Gastrocnemius medialis (tissue), 4 donors: ENCODE measurements at regions not wholly inside any gene's neighbourhood (a gene's known extent, or its start where the extent isn't known, plus 50 kb on each side); places are given as distances from the start of the nearest gene placed in this dataset.

Source experiments
- ATAC-seq, 2 donors: fragments of 150-250 bp; one replicate each; pipeline ENCODE4 v1.9.1; 2016
- DNase-seq, 2 donors: peaks; one replicate each; pipeline ENCODE4 v3.0.0-alpha.2; 2019
- H3K27ac ChIP-seq, 4 donors: fragments of 200-600 bp; sonication (generic); 1 replicate in 1 of 4; 2 replicates in 3 of 4; pipeline ENCODE4 v1.5.1; 2016 to 2018; ENCODE audit warnings: mild to moderate bottlenecking in 2 of 4, moderate library complexity in 1 of 4
- H3K27me3 ChIP-seq, 3 donors: fragments of 200-600 bp; sonication (generic) in 2 of 3; 1 replicate in 1 of 3; 2 replicates in 2 of 3; pipeline versions ENCODE4 v1.5.1 to v1.6.0; 2016 to 2019; ENCODE audit warnings: mild to moderate bottlenecking in 1 of 3, moderate library complexity in 1 of 3
- H3K36me3 ChIP-seq, 2 donors: fragments of 200-600 bp; sonication (generic) in 1 of 2; one replicate each; pipeline ENCODE4 v1.5.1; 2017 to 2018
- H3K4me1 ChIP-seq, 2 donors: fragments of 200-600 bp; sonication (generic) in 1 of 2; one replicate each; pipeline ENCODE4 v1.5.1; 2016 to 2017; ENCODE audit warnings: mild to moderate bottlenecking in 2 of 2
- H3K4me3 ChIP-seq, 4 donors: fragments of 200-600 bp; sonication (generic) in 3 of 4; 1 replicate in 1 of 4; 2 replicates in 3 of 4; pipeline ENCODE4 v1.5.1; 2016 to 2019; ENCODE audit warnings: mild to moderate bottlenecking in 2 of 4
- H3K9me3 ChIP-seq, 3 donors: fragments of 200-600 bp; sonication (generic) in 2 of 3; 1 replicate in 1 of 3; 2 replicates in 2 of 3; pipeline ENCODE4 v1.5.1; 2016 to 2019
- CTCF ChIP-seq, 5 experiments: fragments of 450-650 bp in 3 of 5; fragments of 200-600 bp in 2 of 5; sonication (generic) in 2 of 5; IDR thresholded peaks in 4 of 5; conservative IDR thresholded peaks in 1 of 5; 1 replicate in 4 of 5; 2 replicates in 1 of 5; pipeline ENCODE4 v1.5.1; 2016 to 2019; ENCODE audit warnings: antibody characterized with exemption in 5 of 5, mild to moderate bottlenecking in 3 of 5, moderate library complexity in 3 of 5
- POLR2A ChIP-seq, 2 donors: fragments of 450-650 bp; IDR thresholded peaks; one replicate each; pipeline ENCODE4 v1.6.1; 2017; ENCODE audit warnings: antibody characterized with exemption in 2 of 2, mild to moderate bottlenecking in 2 of 2, moderate library complexity in 2 of 2
- in situ Hi-C, 4 donors: fragments of 200-750 bp; cut with MboI; loops; one replicate each; pipeline versions ENCODE4 v1.15.0 to v1.8.0; 2017; ENCODE audit warnings: low sequenced_read_pairs in 4 of 4
- intact Hi-C: fragments of 100-400 bp; cut with DNase I; formaldehyde crosslinking; loops from one replicate; pipeline ENCODE4 v1.15.1; 2023; ENCODE audit warnings: low total_unique reads

DNA sequence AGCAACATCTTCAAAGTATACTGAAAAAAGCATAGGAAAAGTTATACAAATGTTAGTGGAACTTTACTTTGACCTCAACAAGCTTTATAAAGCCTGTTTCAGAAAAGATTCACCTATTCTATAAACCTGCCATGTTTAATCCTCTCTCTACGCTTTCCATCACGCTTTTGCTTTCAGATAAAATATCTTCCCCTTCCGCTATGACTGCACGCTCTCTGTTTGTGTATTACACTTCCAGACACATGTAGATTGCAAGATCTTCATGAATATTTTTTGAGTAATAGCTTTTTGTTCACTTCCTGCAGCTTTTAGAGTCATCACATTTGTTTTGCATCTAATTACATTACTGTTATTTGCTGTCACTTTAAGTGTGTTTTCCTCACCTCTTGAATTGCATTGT is 271.4 kb downstream of the RASSF9 start:
- ATAC-seq (no peak), DNase-seq (no peak)
- intact Hi-C loops: no loop called here
- Histone ChIP-seq H3K27me3 (no peaks in the 10 kb centered on the region), H3K9me3 (no peaks in the 10 kb centered on the region), H3K4me3 (no peak overlapping the region), H3K36me3 (no peaks in the 10 kb centered on the region), H3K4me1 (no peaks in the 10 kb centered on the region), H3K27ac (no peak overlapping the region)
- in situ Hi-C loops: no loop called here
- TF ChIP-seq POLR2A (IDR thresholded peaks at IDR 0.05) (no peak), CTCF (IDR thresholded peaks at IDR 0.05 in 4 of 5, conservative IDR thresholded peaks at IDR 0.05 in 1 of 5) (no peak)

- Histone ChIP-seq H3K36me3 (no peaks in the 10 kb centered on the region), H3K4me3 (no peak overlapping the region), H3K4me1 (no peaks in the 10 kb centered on the region), H3K27ac (no peak overlapping the region), H3K27me3 (no peaks in the 10 kb centered on the region), H3K9me3 (no peaks in the 10 kb centered on the region)
- ATAC-seq: no peak
- DNase-seq: no peak
- in situ Hi-C loops (no loop called here), intact Hi-C loops (no loop called here)
- no peak for TF ChIP-seq POLR2A (IDR thresholded peaks at IDR 0.05)
Measured at GRCh38 chr12:85568395-85569103, 267.7 kb downstream of the RASSF9 start.

- no peak for TF ChIP-seq POLR2A (IDR thresholded peaks at IDR 0.05)
- no peak for TF ChIP-seq CTCF (IDR thresholded peaks at IDR 0.05 in 4 of 5, conservative IDR thresholded peaks at IDR 0.05 in 1 of 5)
- no peak overlapping the region for H3K4me3 ChIP-seq
- intact Hi-C loops (no loop called here), in situ Hi-C loops (no loop called here)
- DNase-seq (no peak), ATAC-seq (no peak)
- no peaks in the 10 kb centered on the region for H3K9me3 ChIP-seq
- H3K36me3 ChIP-seq: no peaks in the 10 kb centered on the region
- H3K27ac ChIP-seq: no peak overlapping the region
- no peaks in the 10 kb centered on the region for H3K4me1 ChIP-seq
- no peaks in the 10 kb centered on the region for H3K27me3 ChIP-seq
Measured at GRCh38 chr12:85569261-85569660, 266.9 kb downstream of the RASSF9 start.

GRCh38 chr12:85572956-85573355 is 263.3 kb downstream of the RASSF9 start:
- TF ChIP-seq CTCF (IDR thresholded peaks at IDR 0.05 in 4 of 5, conservative IDR thresholded peaks at IDR 0.05 in 1 of 5) (no peak), POLR2A (IDR thresholded peaks at IDR 0.05) (no peak)
- DNase-seq (no peak), ATAC-seq (no peak)
- intact Hi-C loops: no loop called here
- Histone ChIP-seq H3K27me3 (no peaks in the 10 kb centered on the region), H3K4me1 (no peaks in the 10 kb centered on the region), H3K36me3 (no peaks in the 10 kb centered on the region), H3K4me3 (no peak overlapping the region), H3K9me3 (no peaks in the 10 kb centered on the region), H3K27ac (no peak overlapping the region)
- in situ Hi-C loops: loop anchor here in 3 of 4 donors (5.0 to 10.0 kb wide), 2 partner anchors 292 to 294 kb away; no protein-coding TSS in a partner anchor

DNA sequence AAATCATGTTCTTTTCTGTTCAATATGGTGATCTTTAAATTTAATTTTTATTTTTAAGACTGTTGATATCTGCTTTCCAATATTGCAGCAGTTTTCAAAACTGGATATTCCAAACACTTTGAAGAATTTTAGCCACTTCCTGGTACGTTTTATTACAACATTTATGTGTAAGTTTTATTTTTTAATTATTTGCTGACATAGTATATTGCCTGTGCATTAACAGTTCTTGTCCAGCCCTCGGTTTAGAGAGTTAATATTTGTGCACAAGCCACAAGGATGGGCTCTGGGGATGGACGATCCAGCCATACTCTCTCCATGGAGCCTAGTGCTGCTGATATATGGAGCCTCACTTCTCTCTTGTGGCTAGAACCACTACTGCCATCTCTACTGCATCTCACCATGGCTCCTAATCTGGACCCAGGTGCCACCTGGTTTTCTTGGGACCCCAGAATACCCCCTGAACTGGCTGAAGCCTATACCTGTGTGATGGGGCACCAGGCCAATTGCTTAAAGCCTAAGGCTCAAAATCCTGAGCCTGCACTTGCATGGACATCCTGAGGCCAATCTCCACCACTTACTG is 262.5 kb downstream of the RASSF9 start:
- Histone ChIP-seq H3K9me3 (no peaks in the 10 kb centered on the region), H3K36me3 (no peaks in the 10 kb centered on the region), H3K4me3 (no peak overlapping the region), H3K4me1 (no peaks in the 10 kb centered on the region), H3K27me3 (no peaks in the 10 kb centered on the region), H3K27ac (no peak overlapping the region)
- DNase-seq (no peak), ATAC-seq (no peak)
- TF ChIP-seq CTCF (IDR thresholded peaks at IDR 0.05 in 4 of 5, conservative IDR thresholded peaks at IDR 0.05 in 1 of 5) (no peak), POLR2A (IDR thresholded peaks at IDR 0.05) (no peak)
- intact Hi-C loops (no loop called here), in situ Hi-C loops (loop anchor here in 3 of 4 donors (5.0 to 10.0 kb wide), 2 partner anchors 291 to 294 kb away; no protein-coding TSS in a partner anchor)
